Prostate gland (tissue), 2 donors: ENCODE measurements at regions not wholly inside any gene's neighbourhood (a gene's known extent, or its start where the extent isn't known, plus 50 kb on each side); places are given as distances from the start of the nearest gene placed in this dataset.

Source experiments
- POLR2A ChIP-seq: fragments of 450-650 bp; IDR thresholded peaks from one replicate; pipeline ENCODE4 v1.6.1; 2016; ENCODE audit warnings: antibody characterized with exemption, mild to moderate bottlenecking
- TF ChIP-seq, protein P1 (sequence below), 4 experiments: fragments of 200-600 bp in 2 of 4; fragments of 450-650 bp in 2 of 4; sonication (generic) in 2 of 4; IDR thresholded peaks; 1 replicate in 3 of 4; 2 replicates in 1 of 4; pipeline ENCODE4 v1.5.1; 2016 to 2019; ENCODE audit warnings: antibody characterized with exemption in 4 of 4, mild to moderate bottlenecking in 2 of 4, moderate library complexity in 2 of 4

DNA sequence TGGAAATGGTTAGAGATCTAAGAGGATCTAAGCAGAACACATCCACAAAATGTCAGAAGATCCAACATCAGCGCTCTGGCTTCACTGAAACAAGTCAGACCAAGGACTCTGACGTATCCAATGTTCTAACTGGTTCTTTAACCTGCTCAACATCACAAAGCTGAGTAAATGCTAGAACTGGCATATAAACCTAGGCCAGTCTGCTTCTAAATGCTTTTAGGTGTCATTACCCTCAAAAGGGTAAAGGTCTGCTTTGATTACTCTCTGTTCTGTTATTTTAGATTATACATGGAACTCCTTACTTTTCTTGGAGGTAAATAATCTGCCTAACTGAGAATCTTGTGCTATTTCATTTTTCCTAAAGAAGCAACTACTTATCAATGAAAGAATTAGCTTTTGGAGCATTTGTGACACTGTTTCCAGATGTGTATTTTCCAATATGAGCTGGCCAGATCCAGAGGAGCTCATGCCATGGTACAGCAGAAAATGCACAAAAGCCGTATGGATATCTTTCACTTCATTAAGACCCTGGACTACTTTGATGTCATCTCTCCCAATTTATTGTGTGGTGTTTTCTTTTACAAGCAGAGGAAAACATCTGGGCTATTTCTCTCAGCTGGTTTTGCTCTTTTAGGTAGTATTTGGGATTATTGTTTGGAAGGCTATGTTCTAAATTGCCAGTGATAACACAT lies 123.5 kb downstream of the RASGEF1B start:
- TF ChIP-seq, protein P1, sequence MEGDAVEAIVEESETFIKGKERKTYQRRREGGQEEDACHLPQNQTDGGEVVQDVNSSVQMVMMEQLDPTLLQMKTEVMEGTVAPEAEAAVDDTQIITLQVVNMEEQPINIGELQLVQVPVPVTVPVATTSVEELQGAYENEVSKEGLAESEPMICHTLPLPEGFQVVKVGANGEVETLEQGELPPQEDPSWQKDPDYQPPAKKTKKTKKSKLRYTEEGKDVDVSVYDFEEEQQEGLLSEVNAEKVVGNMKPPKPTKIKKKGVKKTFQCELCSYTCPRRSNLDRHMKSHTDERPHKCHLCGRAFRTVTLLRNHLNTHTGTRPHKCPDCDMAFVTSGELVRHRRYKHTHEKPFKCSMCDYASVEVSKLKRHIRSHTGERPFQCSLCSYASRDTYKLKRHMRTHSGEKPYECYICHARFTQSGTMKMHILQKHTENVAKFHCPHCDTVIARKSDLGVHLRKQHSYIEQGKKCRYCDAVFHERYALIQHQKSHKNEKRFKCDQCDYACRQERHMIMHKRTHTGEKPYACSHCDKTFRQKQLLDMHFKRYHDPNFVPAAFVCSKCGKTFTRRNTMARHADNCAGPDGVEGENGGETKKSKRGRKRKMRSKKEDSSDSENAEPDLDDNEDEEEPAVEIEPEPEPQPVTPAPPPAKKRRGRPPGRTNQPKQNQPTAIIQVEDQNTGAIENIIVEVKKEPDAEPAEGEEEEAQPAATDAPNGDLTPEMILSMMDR (IDR thresholded peaks at IDR 0.05) = no peak
- no peak for TF ChIP-seq POLR2A
